Left ventricle myocardium inferior (tissue), 1 donor: ENCODE measurements at regions not wholly inside any gene's neighbourhood (a gene's known extent, or its start where the extent isn't known, plus 50 kb on each side); places are given as distances from the start of the nearest gene placed in this dataset.

ENCODE experiments used
- DNase-seq: peaks from one replicate; pipeline ENCODE4 v3.0.0-alpha.2; 2020
- H3K27ac ChIP-seq: fragments of 200-600 bp; replicated peaks from 2 replicates; pipeline ENCODE4 v1.8.0; 2021
- H3K27me3 ChIP-seq: fragments of 200-600 bp; 2 replicates; pipeline ENCODE4 v1.8.0; 2021; ENCODE audit warnings: low read depth
- H3K36me3 ChIP-seq: fragments of 200-600 bp; 2 replicates; pipeline ENCODE4 v1.8.0; 2021
- H3K4me1 ChIP-seq: fragments of 200-600 bp; 2 replicates; pipeline ENCODE4 v1.8.0; 2021
- H3K4me3 ChIP-seq: fragments of 200-600 bp; 2 replicates; pipeline ENCODE4 v1.8.0; 2021; ENCODE audit warnings: mild to moderate bottlenecking, moderate library complexity
- H3K9me3 ChIP-seq: fragments of 200-600 bp; replicated peaks from 2 replicates; pipeline ENCODE4 v1.8.0; 2021
- CTCF ChIP-seq: fragments of 200-600 bp; IDR thresholded peaks from 2 replicates; pipeline ENCODE4 v1.8.0; 2021; ENCODE audit warnings: antibody characterized with exemption, mild to moderate bottlenecking, borderline replicate concordance
- intact Hi-C: fragments of 100-400 bp; cut with micrococcal nuclease; formaldehyde crosslinking; loops from one replicate; pipeline ENCODE4 v1.11.0; 2022
- donor health status: DM: no; HTN: yes; CAD: no; lungs with severe emphysema.

GRCh38 chr7:115708013-115708341, 322.6 kb downstream of the TFEC start:
- H3K27ac ChIP-seq = no peak overlapping the region
- DNase-seq = no peak
- H3K4me1 ChIP-seq = no peaks in the 10 kb centered on the region
- intact Hi-C loops = no loop called here
- H3K27me3 ChIP-seq = no peaks in the 10 kb centered on the region
- no peaks in the 10 kb centered on the region for H3K9me3 ChIP-seq
- H3K4me3 ChIP-seq = no peak overlapping the region
- TF ChIP-seq CTCF = no peak
- no peaks in the 10 kb centered on the region for H3K36me3 ChIP-seq

GRCh38 chr7:115707258-115708012, 323.1 kb downstream of the TFEC start:
- Histone ChIP-seq H3K9me3 (no peaks in the 10 kb centered on the region), H3K27me3 (no peaks in the 10 kb centered on the region), H3K4me3 (no peak overlapping the region), H3K4me1 (no peaks in the 10 kb centered on the region), H3K27ac (no peak overlapping the region), H3K36me3 (no peaks in the 10 kb centered on the region)
- TF ChIP-seq CTCF = peak; percentile 24
- no peak for DNase-seq
- intact Hi-C loops = no loop called here

GRCh38 chr7:115704884-115705283, 325.7 kb downstream of the TFEC start:
- Histone ChIP-seq H3K27me3 (no peaks in the 10 kb centered on the region), H3K36me3 (no peaks in the 10 kb centered on the region), H3K4me1 (no peaks in the 10 kb centered on the region), H3K4me3 (no peak overlapping the region), H3K9me3 (no peaks in the 10 kb centered on the region), H3K27ac (no peak overlapping the region)
- DNase-seq = no peak
- no peak for TF ChIP-seq CTCF
- intact Hi-C loops = no loop called here

- DNase-seq = no peak
- H3K4me3 ChIP-seq = no peak overlapping the region
- no peaks in the 10 kb centered on the region for H3K27me3 ChIP-seq
- no peak overlapping the region for H3K27ac ChIP-seq
- no peaks in the 10 kb centered on the region for H3K9me3 ChIP-seq
- intact Hi-C loops = no loop called here
- no peaks in the 10 kb centered on the region for H3K4me1 ChIP-seq
- H3K36me3 ChIP-seq = no peaks in the 10 kb centered on the region
- TF ChIP-seq CTCF = no peak
These were observed 329.4 kb downstream of the TFEC start for GRCh38 chr7:115701141-115701540.

- no peak for DNase-seq
- no peak overlapping the region for H3K4me3 ChIP-seq
- H3K27me3 ChIP-seq = no peaks in the 10 kb centered on the region
- no peak overlapping the region for H3K27ac ChIP-seq
- H3K9me3 ChIP-seq = no peaks in the 10 kb centered on the region
- no peak for TF ChIP-seq CTCF
- H3K36me3 ChIP-seq = no peaks in the 10 kb centered on the region
- H3K4me1 ChIP-seq = no peaks in the 10 kb centered on the region
- intact Hi-C loops = no loop called here
These were observed 336.1 kb downstream of the TFEC start for GRCh38 chr7:115694424-115694823.
